Activated T-helper 17 cell treated with anti-CD3 and anti-CD28 coated beads, Interleukin-2, amount 50 U/mL, for 72 hours (primary cell): ENCODE measurements at regions not wholly inside any gene's neighbourhood (a gene's known extent, or its start where the extent isn't known, plus 50 kb on each side); places are given as distances from the start of the nearest gene placed in this dataset.
"Not testable (repeated sequence)": the region's sequence is repeated elsewhere in the genome, so short reads cannot be mapped to it uniquely, and the experiment has no call there.

ENCODE experiments used
- ATAC-seq: fragments of 150-1000 bp; cut with Tn5 transposase; replicated peaks from 2 replicates; pipeline ENCODE4 v1.10.0; 2021; ENCODE audit warnings: mild to moderate bottlenecking, moderate library complexity
- H3K27ac Mint-ChIP-seq: one replicate; pipeline ENCODE4 v1.8.0; 2022; ENCODE audit warnings: mixed read lengths
- H3K27me3 Mint-ChIP-seq: one replicate; pipeline ENCODE4 v1.8.0; 2022; ENCODE audit warnings: mixed read lengths
- H3K36me3 Mint-ChIP-seq: one replicate; pipeline ENCODE4 v1.8.0; 2022; ENCODE audit warnings: low read depth, mild to moderate bottlenecking, mixed read lengths
- H3K4me1 Mint-ChIP-seq: one replicate; pipeline ENCODE4 v1.8.0; 2022; ENCODE audit warnings: mixed read lengths
- H3K4me3 Mint-ChIP-seq: one replicate; pipeline ENCODE4 v1.8.0; 2022; ENCODE audit warnings: mild to moderate bottlenecking, mixed read lengths
- H3K9me3 Mint-ChIP-seq: one replicate; pipeline ENCODE4 v1.8.0; 2022; ENCODE audit warnings: mixed read lengths

DNA sequence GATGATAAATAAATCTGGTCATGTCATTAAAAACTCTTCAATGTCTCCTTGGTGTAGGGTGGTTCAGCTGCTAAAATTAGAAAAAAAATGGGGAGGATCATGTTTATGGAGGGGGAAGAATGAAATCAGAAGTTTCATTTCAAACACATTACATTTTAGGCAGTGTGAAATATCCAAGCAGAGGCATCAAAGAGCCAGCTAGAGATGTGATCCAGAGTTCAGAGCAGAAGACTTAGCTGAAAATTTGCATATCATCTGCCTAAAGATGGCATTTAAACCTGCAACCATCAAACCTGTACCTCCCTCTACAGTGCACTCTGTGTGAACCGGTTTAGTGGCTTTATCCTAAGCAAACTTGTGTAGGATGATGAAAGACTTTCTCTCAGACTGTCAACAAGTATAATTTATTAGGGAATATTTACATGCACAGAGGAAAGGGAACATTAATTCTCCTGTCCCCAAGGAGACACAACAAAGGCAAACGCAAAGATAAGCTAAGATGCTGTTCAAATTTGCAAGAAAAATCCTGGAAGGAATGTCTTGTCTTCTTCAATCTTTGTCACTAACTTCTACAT lies 84.8 kb upstream of the PLEKHG1 start:
- Mint-ChIP-seq H3K9me3 (no peaks in the 10 kb centered on the region), H3K4me3 (no peak overlapping the region), H3K4me1 (no peaks in the 10 kb centered on the region), H3K36me3 (no peaks in the 10 kb centered on the region), H3K27me3 (peaks cover 4% of the 10 kb centered on the region), H3K27ac (no peak overlapping the region)
- no peak for ATAC-seq

DNA sequence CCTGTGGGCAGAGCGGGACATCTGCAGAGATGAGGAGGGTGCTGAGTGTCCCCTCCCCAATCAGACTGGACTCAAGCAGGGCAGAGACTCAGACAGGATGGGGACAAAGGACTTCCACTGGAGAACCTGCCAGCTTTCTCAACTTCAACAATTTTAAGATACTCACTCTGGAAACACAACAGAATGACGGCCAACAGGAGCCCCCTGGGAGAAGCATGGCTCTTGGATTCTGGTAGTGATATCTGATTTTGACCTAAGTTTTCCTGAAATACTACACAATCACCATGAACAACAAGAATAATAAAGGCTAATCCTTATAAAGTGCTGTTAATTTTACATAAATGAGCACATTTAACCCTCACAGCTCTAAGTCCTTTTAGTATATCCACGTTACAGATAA lies 83.5 kb upstream of the PLEKHG1 start:
- Mint-ChIP-seq H3K9me3 (no peaks in the 10 kb centered on the region), H3K27me3 (peaks cover 4% of the 10 kb centered on the region), H3K36me3 (no peaks in the 10 kb centered on the region), H3K4me3 (no peak overlapping the region), H3K27ac (no peak overlapping the region), H3K4me1 (no peaks in the 10 kb centered on the region)
- no peak for ATAC-seq

GRCh38 chr6:150517175-150517574 lies 82.5 kb upstream of the PLEKHG1 start:
- no peaks in the 10 kb centered on the region for H3K36me3 Mint-ChIP-seq
- H3K4me1 Mint-ChIP-seq, result no peaks in the 10 kb centered on the region
- no peak overlapping the region for H3K4me3 Mint-ChIP-seq
- no peak overlapping the region for H3K27ac Mint-ChIP-seq
- peak; percentile 52 for ATAC-seq
- H3K9me3 Mint-ChIP-seq, result no peaks in the 10 kb centered on the region
- H3K27me3 Mint-ChIP-seq, result no peaks in the 10 kb centered on the region

- Mint-ChIP-seq H3K9me3 (no peaks in the 10 kb centered on the region), H3K27ac (no peak overlapping the region), H3K36me3 (no peaks in the 10 kb centered on the region), H3K4me3 (no peak overlapping the region), H3K27me3 (no peaks in the 10 kb centered on the region), H3K4me1 (no peaks in the 10 kb centered on the region)
- no peak for ATAC-seq
Measured at GRCh38 chr6:150521482-150521881, 78.2 kb upstream of the PLEKHG1 start.

DNA sequence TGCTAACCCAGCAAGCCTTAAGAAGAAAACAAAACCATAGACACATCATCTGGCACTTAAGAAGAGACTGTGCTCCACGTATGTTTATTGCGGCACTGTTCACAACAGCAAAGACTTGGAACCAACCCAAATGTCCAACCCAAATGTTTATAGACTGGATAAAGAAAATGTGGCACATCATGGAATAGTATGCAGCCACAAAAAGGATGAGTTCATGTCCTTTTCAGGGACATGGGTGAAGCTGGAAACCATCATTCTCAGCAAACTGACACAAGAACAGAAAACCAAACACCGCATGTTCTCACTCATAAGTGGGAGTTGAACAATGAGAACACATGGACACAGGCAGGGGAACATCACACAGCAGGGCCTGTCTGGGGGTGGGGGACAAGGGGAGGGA lies 76.5 kb upstream of the PLEKHG1 start:
- not testable (repeated sequence) for H3K9me3 Mint-ChIP-seq, H3K27me3 Mint-ChIP-seq, H3K36me3 Mint-ChIP-seq, H3K27ac Mint-ChIP-seq, H3K4me3 Mint-ChIP-seq, ATAC-seq, H3K4me1 Mint-ChIP-seq

GRCh38 chr6:150525300-150525699 lies 74.4 kb upstream of the PLEKHG1 start:
- Mint-ChIP-seq H3K4me1 (no peaks in the 10 kb centered on the region), H3K4me3 (no peak overlapping the region), H3K27me3 (peaks cover 7% of the 10 kb centered on the region), H3K9me3 (no peaks in the 10 kb centered on the region), H3K36me3 (no peaks in the 10 kb centered on the region), H3K27ac (no peak overlapping the region)
- no peak for ATAC-seq

DNA sequence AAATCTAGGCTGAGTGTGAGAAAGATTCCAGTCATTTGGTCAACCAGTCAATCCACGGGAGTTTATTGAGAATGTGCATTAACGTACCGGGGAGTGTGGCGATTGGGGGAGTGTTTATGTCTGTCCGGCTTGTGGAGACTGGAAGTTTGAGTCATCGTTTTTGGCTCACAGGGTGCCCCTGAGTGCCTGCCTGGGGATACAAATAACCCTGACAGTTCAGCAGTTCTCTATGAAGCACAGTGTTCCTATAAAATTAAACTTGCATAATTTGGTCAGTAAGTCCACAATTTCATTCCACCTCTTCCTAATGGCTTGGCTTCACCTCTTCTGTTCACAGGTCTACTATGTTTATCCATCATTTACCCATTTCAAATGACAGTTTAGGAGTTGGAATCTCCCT lies 72.6 kb upstream of the PLEKHG1 start:
- H3K36me3 Mint-ChIP-seq, result no peaks in the 10 kb centered on the region
- H3K9me3 Mint-ChIP-seq, result no peaks in the 10 kb centered on the region
- ATAC-seq, result no peak
- H3K4me1 Mint-ChIP-seq, result no peaks in the 10 kb centered on the region
- peaks cover 7% of the 10 kb centered on the region for H3K27me3 Mint-ChIP-seq
- H3K27ac Mint-ChIP-seq, result no peak overlapping the region
- no peak overlapping the region for H3K4me3 Mint-ChIP-seq

DNA sequence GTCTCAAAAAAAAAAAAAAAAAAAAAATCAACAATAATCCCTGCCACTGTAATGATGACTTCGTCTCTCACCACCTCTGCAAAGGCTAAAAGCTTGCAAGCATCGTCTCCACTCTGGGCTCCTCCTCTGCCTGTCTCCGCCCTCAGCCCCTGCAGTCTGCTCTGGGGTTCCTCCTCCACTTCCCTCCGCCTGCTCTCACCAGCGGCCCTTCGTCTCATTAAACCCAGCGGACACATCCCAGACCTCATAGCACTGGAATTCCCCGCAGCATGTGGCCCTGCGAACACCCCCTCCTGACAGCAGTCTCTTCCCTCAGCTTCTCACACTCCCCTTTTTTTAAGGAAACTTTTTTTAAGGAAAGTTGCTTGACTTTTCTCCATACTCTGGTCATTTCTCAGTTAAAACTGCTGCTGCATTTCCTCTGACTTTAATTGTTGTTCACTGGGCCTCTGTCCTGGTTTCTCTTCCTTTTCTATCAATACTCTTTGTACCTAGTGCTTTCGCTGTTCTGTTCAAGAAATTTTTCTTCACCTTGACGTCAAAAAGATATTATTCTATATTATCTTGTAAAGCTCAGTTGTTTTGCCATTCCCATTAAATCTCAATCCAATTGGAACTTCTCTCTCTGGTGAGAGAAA lies 70.9 kb upstream of the PLEKHG1 start:
- no peak for ATAC-seq
- H3K27ac Mint-ChIP-seq, result no peak overlapping the region
- H3K36me3 Mint-ChIP-seq, result no peaks in the 10 kb centered on the region
- no peaks in the 10 kb centered on the region for H3K4me1 Mint-ChIP-seq
- peaks cover 7% of the 10 kb centered on the region for H3K27me3 Mint-ChIP-seq
- H3K4me3 Mint-ChIP-seq, result no peak overlapping the region
- H3K9me3 Mint-ChIP-seq, result no peaks in the 10 kb centered on the region

DNA sequence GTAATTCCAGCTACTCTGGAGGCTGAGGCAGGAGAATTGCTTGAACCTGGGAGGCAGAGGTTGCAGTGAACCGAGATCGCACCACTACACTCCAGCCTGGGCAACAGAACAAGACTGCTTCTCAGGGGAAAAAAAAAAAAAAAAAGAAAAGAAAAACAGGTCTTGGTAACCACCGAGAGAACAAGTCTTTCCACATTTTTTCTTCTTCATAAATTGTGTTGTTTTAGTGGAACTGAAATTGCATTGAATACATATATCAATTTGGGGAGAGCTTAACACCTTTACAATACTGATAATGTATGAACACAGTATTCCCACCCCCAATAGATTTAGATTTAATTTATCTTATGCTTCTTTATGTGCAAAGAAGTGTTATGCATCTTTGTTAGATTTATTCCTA lies 70.0 kb upstream of the PLEKHG1 start:
- Mint-ChIP-seq H3K36me3 (no peaks in the 10 kb centered on the region), H3K27ac (no peak overlapping the region), H3K27me3 (peaks cover 7% of the 10 kb centered on the region), H3K9me3 (no peaks in the 10 kb centered on the region), H3K4me3 (no peak overlapping the region), H3K4me1 (no peaks in the 10 kb centered on the region)
- ATAC-seq, result no peak

GRCh38 chr6:150531957-150532356 lies 67.7 kb upstream of the PLEKHG1 start:
- Mint-ChIP-seq H3K27ac (no peak overlapping the region), H3K4me1 (no peaks in the 10 kb centered on the region), H3K36me3 (no peaks in the 10 kb centered on the region), H3K9me3 (no peaks in the 10 kb centered on the region), H3K27me3 (peaks cover 7% of the 10 kb centered on the region), H3K4me3 (no peak overlapping the region)
- ATAC-seq, result no peak

- H3K36me3 Mint-ChIP-seq, result no peaks in the 10 kb centered on the region
- no peak for ATAC-seq
- H3K4me1 Mint-ChIP-seq, result no peaks in the 10 kb centered on the region
- no peak overlapping the region for H3K27ac Mint-ChIP-seq
- no peak overlapping the region for H3K4me3 Mint-ChIP-seq
- no peaks in the 10 kb centered on the region for H3K9me3 Mint-ChIP-seq
- peaks cover 5% of the 10 kb centered on the region for H3K27me3 Mint-ChIP-seq
Measured at GRCh38 chr6:150534553-150534952, 65.1 kb upstream of the PLEKHG1 start.

GRCh38 chr6:150535151-150535804 lies 64.4 kb upstream of the PLEKHG1 start:
- Mint-ChIP-seq H3K27me3 (peaks cover 7% of the 10 kb centered on the region), H3K36me3 (no peaks in the 10 kb centered on the region)

GRCh38 chr6:150535818-150536220 lies 63.9 kb upstream of the PLEKHG1 start:
- no peak for ATAC-seq
- no peaks in the 10 kb centered on the region for H3K9me3 Mint-ChIP-seq
- H3K27me3 Mint-ChIP-seq, result peaks cover 7% of the 10 kb centered on the region
- H3K4me3 Mint-ChIP-seq, result no peak overlapping the region
- no peaks in the 10 kb centered on the region for H3K36me3 Mint-ChIP-seq
- H3K27ac Mint-ChIP-seq, result no peak overlapping the region
- no peaks in the 10 kb centered on the region for H3K4me1 Mint-ChIP-seq

More at GRCh38 chr6:150535151-150535804, 64.4 kb upstream of the PLEKHG1 start:
- Mint-ChIP-seq H3K4me3 (no peak overlapping the region), H3K4me1 (no peaks in the 10 kb centered on the region), H3K27ac (no peak overlapping the region), H3K9me3 (no peaks in the 10 kb centered on the region)
- no peak for ATAC-seq

GRCh38 chr6:150536835-150537234 lies 62.9 kb upstream of the PLEKHG1 start:
- H3K36me3 Mint-ChIP-seq, result no peaks in the 10 kb centered on the region
- no peaks in the 10 kb centered on the region for H3K9me3 Mint-ChIP-seq
- H3K27ac Mint-ChIP-seq, result no peak overlapping the region
- ATAC-seq, result no peak
- no peak overlapping the region for H3K4me3 Mint-ChIP-seq
- peaks cover 7% of the 10 kb centered on the region for H3K27me3 Mint-ChIP-seq
- H3K4me1 Mint-ChIP-seq, result no peaks in the 10 kb centered on the region

DNA sequence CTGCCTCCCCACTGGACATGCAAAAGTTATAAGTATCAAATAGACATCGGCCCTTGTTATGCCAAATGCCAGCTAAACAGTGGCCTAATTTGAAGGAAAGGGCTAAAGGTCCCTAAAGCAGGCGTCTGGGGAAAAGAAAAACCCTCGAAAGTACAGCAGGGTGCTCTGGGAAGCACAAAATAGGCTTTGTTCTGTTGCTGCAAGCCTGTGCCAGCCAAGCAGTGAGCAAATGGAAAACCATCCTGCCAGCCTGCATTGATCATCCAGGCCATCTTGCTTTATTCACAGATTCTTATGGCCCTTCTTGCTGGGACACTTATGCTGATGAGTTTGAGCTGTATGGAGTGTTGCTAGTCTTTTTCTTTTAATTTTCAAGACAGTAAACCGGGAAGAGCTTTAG lies 62.2 kb upstream of the PLEKHG1 start:
- H3K4me3 Mint-ChIP-seq, result no peak overlapping the region
- ATAC-seq, result no peak
- no peak overlapping the region for H3K27ac Mint-ChIP-seq
- H3K36me3 Mint-ChIP-seq, result no peaks in the 10 kb centered on the region
- H3K4me1 Mint-ChIP-seq, result no peaks in the 10 kb centered on the region
- H3K9me3 Mint-ChIP-seq, result no peaks in the 10 kb centered on the region
- H3K27me3 Mint-ChIP-seq, result peaks cover 7% of the 10 kb centered on the region
